Thyroid gland (tissue), 4 donors: ENCODE measurements at regions not wholly inside any gene's neighbourhood (a gene's known extent, or its start where the extent isn't known, plus 50 kb on each side); places are given as distances from the start of the nearest gene placed in this dataset.

Source experiments
- POLR2A ChIP-seq, 2 donors: fragments of 450-650 bp; IDR thresholded peaks; one replicate each; pipeline ENCODE4 v1.6.1; 2017; ENCODE audit warnings: antibody characterized with exemption in 2 of 2, mild to moderate bottlenecking in 2 of 2, moderate library complexity in 1 of 2
- TF ChIP-seq, protein P1 (sequence below), 6 experiments: fragments of 200-600 bp in 3 of 6; fragments of 450-650 bp in 3 of 6; sonication (generic) in 3 of 6; IDR thresholded peaks; one replicate each; pipeline ENCODE4 v1.5.1; 2016 to 2019; ENCODE audit warnings: antibody characterized with exemption in 6 of 6, mild to moderate bottlenecking in 2 of 6, inconsistent platforms in 1 of 6, moderate library complexity in 1 of 6

DNA sequence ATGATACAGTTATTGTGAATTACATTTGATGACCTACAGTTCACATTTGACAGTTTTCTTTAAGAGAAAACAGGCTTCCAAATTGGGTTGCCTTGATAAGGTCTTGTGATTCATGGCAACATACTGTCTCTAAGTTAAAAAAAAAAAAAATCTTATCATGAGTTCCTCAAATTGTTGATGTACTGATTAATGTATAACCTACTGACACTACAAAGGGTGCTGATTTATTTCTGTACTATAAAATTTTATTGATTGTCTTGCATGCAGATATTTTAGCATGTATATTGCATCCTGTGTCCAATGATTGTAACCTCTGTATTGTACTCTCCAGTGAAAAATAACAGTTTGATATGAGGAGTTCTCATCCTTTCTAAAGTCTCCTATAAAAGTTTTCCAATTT, 197.3 kb upstream of the IVNS1ABP start:
- TF ChIP-seq, protein P1, sequence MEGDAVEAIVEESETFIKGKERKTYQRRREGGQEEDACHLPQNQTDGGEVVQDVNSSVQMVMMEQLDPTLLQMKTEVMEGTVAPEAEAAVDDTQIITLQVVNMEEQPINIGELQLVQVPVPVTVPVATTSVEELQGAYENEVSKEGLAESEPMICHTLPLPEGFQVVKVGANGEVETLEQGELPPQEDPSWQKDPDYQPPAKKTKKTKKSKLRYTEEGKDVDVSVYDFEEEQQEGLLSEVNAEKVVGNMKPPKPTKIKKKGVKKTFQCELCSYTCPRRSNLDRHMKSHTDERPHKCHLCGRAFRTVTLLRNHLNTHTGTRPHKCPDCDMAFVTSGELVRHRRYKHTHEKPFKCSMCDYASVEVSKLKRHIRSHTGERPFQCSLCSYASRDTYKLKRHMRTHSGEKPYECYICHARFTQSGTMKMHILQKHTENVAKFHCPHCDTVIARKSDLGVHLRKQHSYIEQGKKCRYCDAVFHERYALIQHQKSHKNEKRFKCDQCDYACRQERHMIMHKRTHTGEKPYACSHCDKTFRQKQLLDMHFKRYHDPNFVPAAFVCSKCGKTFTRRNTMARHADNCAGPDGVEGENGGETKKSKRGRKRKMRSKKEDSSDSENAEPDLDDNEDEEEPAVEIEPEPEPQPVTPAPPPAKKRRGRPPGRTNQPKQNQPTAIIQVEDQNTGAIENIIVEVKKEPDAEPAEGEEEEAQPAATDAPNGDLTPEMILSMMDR (IDR thresholded peaks at IDR 0.05), result no peak
- no peak for TF ChIP-seq POLR2A (IDR thresholded peaks at IDR 0.05)
